ENCODE measurements at regions not wholly inside any gene's neighbourhood (a gene's known extent, or its start where the extent isn't known, plus 50 kb on each side); places are given as distances from the start of the nearest gene placed in this dataset.

DNA sequence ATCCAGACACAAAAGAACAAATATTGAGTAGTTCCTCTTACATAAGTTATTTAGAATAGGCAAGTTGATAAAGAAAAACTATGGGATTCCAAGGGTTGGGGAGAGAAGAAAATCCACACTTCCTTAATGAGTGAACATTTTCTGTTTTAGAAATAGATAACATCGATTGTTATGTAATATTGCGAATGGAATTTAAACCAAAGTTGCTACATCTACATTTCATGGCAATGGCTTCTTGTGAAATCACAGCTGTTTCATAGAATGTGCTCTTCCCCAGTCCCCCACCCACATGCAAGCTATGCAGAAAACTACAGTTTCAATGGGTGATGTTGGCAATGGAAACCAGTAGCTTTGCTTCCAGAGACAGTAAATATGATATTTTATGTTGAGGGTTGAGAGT, 1639.5 kb downstream of the SI start:
- Histone ChIP-seq H3K27me3 (replicated peaks in 1 of 4; ENCODE audit: control extremely low read depth in 1 of 4, control insufficient read depth in 3 of 4, insufficient read depth in 4 of 4, low read length in 3 of 4) (no peaks in the 10 kb centered on the region), H3K4me2 (replicated peaks; ENCODE audit: low read depth, low read length, poor library complexity, severe bottlenecking) (no peak overlapping the region), H3K9ac (ENCODE audit: low read length) (no peak overlapping the region), H3K27ac (ENCODE audit: low read length in 2 of 2) (no peak overlapping the region), H4K20me1 (ENCODE audit: control insufficient read depth, insufficient read depth, low read length, poor library complexity, severe bottlenecking) (no peaks in the 10 kb centered on the region), H2AFZ (ENCODE audit: insufficient read depth, low read depth, low read length, poor library complexity, severe bottlenecking) (no peak overlapping the region), H3K79me2 (ENCODE audit: control insufficient read depth, insufficient read depth, low read length) (no peaks in the 10 kb centered on the region), H3K4me3 (ENCODE audit: control extremely low read depth in 1 of 5, extremely low read depth in 1 of 5, insufficient read depth in 1 of 5, low read depth in 2 of 5, low read length in 4 of 5) (no peak overlapping the region), H3K9me3 (ENCODE audit: control extremely low read depth in 1 of 3, control insufficient read depth in 2 of 3, insufficient read depth in 1 of 3, low read length in 2 of 3) (peaks cover 0 to 2% (median 0%) of the 10 kb centered on the region in 3 donors), H3K36me3 (replicated peaks in 1 of 2; ENCODE audit: control extremely low read depth in 1 of 2, control insufficient read depth in 1 of 2, extremely low read depth in 1 of 2, insufficient read depth in 2 of 2, low read length in 1 of 2) (no peaks in the 10 kb centered on the region), H3K4me1 (ENCODE audit: control insufficient read depth in 2 of 2, insufficient read depth in 2 of 2, low read length in 2 of 2) (no peaks in the 10 kb centered on the region)
- Mint-ChIP-seq H3K27ac (no peak overlapping the region), H3K4me1 (no peaks in the 10 kb centered on the region), H3K9me3 (ENCODE audit: insufficient read depth) (no peaks in the 10 kb centered on the region), H3K27me3 (no peaks in the 10 kb centered on the region), H3K4me3 (no peak overlapping the region)
- no peak for TF ChIP-seq EZH2 (IDR thresholded peaks at IDR 0.05; ENCODE audit: borderline replicate concordance, insufficient read depth, low read depth, low read length, poor library complexity, severe bottlenecking)
- TF ChIP-seq, protein P1, sequence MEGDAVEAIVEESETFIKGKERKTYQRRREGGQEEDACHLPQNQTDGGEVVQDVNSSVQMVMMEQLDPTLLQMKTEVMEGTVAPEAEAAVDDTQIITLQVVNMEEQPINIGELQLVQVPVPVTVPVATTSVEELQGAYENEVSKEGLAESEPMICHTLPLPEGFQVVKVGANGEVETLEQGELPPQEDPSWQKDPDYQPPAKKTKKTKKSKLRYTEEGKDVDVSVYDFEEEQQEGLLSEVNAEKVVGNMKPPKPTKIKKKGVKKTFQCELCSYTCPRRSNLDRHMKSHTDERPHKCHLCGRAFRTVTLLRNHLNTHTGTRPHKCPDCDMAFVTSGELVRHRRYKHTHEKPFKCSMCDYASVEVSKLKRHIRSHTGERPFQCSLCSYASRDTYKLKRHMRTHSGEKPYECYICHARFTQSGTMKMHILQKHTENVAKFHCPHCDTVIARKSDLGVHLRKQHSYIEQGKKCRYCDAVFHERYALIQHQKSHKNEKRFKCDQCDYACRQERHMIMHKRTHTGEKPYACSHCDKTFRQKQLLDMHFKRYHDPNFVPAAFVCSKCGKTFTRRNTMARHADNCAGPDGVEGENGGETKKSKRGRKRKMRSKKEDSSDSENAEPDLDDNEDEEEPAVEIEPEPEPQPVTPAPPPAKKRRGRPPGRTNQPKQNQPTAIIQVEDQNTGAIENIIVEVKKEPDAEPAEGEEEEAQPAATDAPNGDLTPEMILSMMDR (IDR thresholded peaks at IDR 0.05): no peak
- no CpG with 5 or more reads among the region's 2 CpGs for WGBS (ENCODE audit: insufficient coverage)
- ChIA-PET POLR2A (no interaction called here), CTCF (no interaction called here)
- intact Hi-C loops (cut with micrococcal nuclease): no loop called here
- no peak for ATAC-seq (ENCODE audit: low read depth)
- no peak for DNase-seq

DNA sequence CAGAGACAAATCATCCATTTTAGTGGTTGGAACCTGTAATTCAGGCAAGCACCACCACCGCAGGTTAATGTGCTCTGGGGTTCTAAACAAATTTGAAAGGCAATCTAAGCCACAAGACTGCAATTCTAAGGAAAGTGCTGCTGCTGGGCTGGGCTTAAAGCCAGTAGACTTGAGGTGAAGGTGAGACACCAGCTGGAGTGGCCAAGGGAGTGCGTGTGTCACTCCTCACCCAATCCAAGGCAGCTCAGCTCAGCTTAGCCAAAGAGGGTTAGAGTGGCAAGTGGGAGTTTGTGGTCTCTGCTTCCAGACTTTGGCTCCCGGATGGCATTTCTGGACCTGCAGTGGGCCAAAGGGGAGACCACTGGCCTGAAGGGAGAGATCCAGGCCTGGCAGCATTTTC, 1655.6 kb downstream of the SI start:
- no peak for TF ChIP-seq EZH2 (IDR thresholded peaks at IDR 0.05; ENCODE audit: borderline replicate concordance, insufficient read depth, low read depth, low read length, poor library complexity, severe bottlenecking)
- TF ChIP-seq, protein P1 (IDR thresholded peaks at IDR 0.05): no peak
- ChIA-PET POLR2A (no interaction called here), CTCF (no interaction called here)
- Histone ChIP-seq H3K4me2 (replicated peaks; ENCODE audit: low read depth, low read length, poor library complexity, severe bottlenecking) (no peak overlapping the region), H3K27me3 (replicated peaks in 1 of 4; ENCODE audit: control extremely low read depth in 1 of 4, control insufficient read depth in 3 of 4, insufficient read depth in 4 of 4, low read length in 3 of 4) (no peaks in the 10 kb centered on the region), H2AFZ (ENCODE audit: insufficient read depth, low read depth, low read length, poor library complexity, severe bottlenecking) (no peak overlapping the region), H4K20me1 (ENCODE audit: control insufficient read depth, insufficient read depth, low read length, poor library complexity, severe bottlenecking) (no peaks in the 10 kb centered on the region), H3K27ac (ENCODE audit: low read length in 2 of 2) (no peak overlapping the region), H3K4me1 (ENCODE audit: control insufficient read depth in 2 of 2, insufficient read depth in 2 of 2, low read length in 2 of 2) (no peaks in the 10 kb centered on the region), H3K9me3 (ENCODE audit: control extremely low read depth in 1 of 3, control insufficient read depth in 2 of 3, insufficient read depth in 1 of 3, low read length in 2 of 3) (peaks cover 0 to 4% (median 1%) of the 10 kb centered on the region in 3 donors), H3K79me2 (ENCODE audit: control insufficient read depth, insufficient read depth, low read length) (no peaks in the 10 kb centered on the region), H3K36me3 (replicated peaks in 1 of 2; ENCODE audit: control extremely low read depth in 1 of 2, control insufficient read depth in 1 of 2, extremely low read depth in 1 of 2, insufficient read depth in 2 of 2, low read length in 1 of 2) (no peaks in the 10 kb centered on the region), H3K9ac (ENCODE audit: low read length) (no peak overlapping the region), H3K4me3 (ENCODE audit: control extremely low read depth in 1 of 5, extremely low read depth in 1 of 5, insufficient read depth in 1 of 5, low read depth in 2 of 5, low read length in 4 of 5) (no peak overlapping the region)
- Mint-ChIP-seq H3K9me3 (ENCODE audit: insufficient read depth) (peaks cover 2% of the 10 kb centered on the region), H3K4me3 (no peak overlapping the region), H3K27me3 (no peaks in the 10 kb centered on the region), H3K4me1 (no peaks in the 10 kb centered on the region), H3K27ac (no peak overlapping the region)
- intact Hi-C loops (cut with micrococcal nuclease): no loop called here
- 94% methylated on average over 2 of the region's 3 CpGs for WGBS (ENCODE audit: insufficient coverage)
- no peak for DNase-seq
- no peak for ATAC-seq (ENCODE audit: low read depth)

Data from B cell (primary cell).